HL-60/S4 treated with phorbol 12-myristate 13-acetate at 8.2 ng/mL for 4 days and 3 days (cell line): ENCODE measurements at regions not wholly inside any gene's neighbourhood (a gene's known extent, or its start where the extent isn't known, plus 50 kb on each side); places are given as distances from the start of the nearest gene placed in this dataset.

Experiments used
- in situ Hi-C: fragments of 300-500 bp; cut with MboI; formaldehyde crosslinking; loops from 2 replicates; pipeline ENCODE4 v1.15.0; 2022; ENCODE audit warnings: low sequenced_read_pairs

- in situ Hi-C loops = no loop called here
Observed at GRCh38 chr5:68898951-68899471, 194.8 kb upstream of the SLC30A5 start.

DNA sequence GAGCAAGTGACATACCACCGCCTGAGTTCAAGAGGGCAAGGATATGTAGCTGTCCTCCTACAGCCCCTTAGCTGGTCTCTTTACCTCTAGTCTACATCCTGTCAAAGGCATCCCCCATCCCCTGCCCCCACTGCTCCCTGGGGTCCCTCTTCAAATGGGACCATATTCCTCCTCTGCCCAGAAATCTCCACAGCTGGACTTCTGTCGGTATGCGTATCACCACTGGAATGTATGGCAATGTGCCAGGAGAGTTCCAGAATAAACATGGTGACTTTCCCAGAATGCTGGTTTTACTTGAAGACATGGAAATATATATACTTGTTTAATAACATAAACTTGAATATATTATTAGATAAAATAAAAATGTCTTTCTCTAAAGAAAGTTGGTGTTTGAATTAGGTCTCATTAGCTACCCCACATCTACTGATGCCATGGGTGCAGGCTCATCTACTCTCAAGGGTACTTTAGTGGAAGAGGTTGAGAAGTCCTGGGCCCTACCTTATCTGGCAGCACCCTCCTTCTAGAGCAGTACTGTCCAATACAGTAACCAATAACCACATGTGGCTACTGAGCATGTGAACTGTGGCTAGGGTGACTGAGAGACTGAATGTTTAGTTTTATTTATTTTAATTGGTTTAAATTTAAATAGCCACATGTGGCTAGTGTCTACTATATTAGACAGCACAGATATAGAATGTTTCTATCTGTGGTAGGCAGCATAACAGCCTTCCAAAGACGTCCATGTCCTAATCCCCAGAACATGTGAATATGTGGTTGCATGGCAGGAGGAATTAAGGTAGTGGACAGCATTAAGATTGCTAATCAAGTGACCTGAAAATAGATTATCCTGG is 181.7 kb upstream of the SLC30A5 start:
- in situ Hi-C loops = no loop called here

GRCh38 chr5:68915079-68915478 is 178.7 kb upstream of the SLC30A5 start:
- in situ Hi-C loops = no loop called here

DNA sequence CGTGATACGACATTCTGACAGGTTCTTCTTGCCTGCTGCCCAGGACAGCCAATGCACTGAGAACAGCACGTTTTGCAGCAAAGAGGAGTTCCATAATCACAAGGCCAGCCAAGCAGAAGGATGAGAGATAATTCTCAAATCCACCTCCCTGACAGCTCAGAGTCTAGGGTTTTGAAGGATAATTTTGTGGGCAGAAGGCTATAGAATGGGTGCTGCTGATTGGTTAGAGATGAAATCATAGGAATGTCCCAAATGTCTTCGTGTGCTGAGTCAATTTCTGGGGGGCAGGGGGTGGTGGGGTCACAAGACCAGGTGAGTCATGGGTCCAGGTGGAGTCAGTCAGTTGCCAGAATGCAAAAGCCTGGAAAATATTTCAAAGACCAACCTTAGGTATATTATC is 175.5 kb upstream of the SLC30A5 start:
- in situ Hi-C loops = no loop called here

GRCh38 chr5:68919988-68920490 is 173.8 kb upstream of the SLC30A5 start:
- in situ Hi-C loops = no loop called here

DNA sequence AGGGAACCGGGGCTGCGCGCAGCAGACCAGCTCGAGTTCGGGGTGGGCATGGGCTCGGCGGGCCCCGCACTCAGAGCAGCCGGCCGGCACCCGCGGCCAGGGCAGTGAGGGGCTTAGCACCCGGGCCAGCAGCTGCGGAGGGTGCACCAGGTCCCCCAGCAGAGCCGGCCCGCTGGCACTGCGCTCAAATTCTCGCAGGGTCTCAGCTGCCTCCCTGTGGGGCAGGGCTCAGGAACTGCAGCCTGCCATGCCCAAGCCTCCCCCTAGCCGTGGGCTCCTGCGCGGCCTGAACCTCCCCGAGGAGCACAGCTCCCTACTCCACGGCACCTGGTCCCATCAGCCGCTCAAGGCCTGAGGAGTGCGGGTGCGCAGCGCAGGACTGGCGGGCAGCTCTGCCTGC is 172.9 kb upstream of the SLC30A5 start:
- in situ Hi-C loops = no loop called here

GRCh38 chr5:68922172-68922987 is 171.4 kb upstream of the SLC30A5 start:
- in situ Hi-C loops = no loop called here

DNA sequence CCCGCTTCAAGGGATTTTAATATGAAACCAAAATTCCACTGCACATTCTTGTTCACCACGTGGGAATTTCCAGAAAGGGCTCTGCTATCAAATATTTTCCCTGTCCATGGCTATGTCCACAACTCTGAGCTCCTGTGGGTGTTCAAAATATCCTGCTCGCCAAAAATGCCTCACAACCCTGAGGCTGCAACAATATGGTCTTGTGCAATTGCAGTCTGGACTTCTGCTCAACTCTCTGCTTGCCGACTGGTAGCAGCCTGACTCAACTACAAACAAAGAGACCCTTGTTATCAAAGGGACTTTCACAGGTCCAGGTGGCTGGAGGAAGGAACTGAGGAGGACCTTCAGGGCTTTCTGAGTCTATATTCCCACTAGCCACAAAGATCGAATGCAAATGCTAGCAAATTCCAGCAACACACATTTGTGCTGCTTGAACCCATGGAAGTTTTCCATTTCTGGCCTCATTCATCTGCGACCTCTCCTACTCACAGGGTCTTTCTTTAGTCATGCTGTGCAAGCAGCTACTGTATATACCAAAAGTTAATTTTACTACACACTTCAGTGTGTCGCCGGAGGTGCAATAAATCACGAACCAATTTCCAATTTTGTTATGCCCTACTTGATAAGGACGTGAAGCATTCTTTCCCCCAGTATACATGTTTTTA is 169.2 kb upstream of the SLC30A5 start:
- in situ Hi-C loops = no loop called here

DNA sequence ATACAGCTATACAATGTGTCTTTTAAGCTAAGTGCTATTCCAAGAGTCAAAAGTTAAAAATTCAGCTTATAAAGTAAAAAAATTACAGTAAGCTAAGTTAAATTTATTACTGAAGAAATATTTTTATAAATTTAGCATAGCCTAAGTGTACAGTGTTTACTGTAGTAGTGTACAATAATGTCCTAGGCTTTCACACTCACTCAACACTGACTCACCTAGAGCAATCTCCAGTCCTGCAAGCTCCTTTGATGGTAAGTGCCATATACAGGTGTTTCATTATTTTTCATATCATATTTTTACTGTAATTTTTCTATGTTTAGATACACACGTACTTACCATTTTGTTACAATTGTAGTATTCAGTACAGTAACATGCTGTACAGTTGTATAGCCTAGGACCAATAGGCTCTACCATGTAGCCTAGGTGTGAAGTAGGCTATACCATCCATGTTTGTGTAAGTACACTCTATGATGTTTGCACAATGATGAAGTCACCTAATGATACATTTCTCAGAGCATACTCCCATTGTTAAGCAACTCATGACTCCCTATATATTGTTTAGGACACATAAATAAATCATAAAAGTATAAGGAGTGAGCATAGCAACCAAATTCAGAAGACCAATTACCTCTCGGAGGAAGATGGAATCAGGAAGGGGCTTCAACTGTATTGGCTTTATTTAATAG is 165.1 kb upstream of the SLC30A5 start:
- in situ Hi-C loops = no loop called here

DNA sequence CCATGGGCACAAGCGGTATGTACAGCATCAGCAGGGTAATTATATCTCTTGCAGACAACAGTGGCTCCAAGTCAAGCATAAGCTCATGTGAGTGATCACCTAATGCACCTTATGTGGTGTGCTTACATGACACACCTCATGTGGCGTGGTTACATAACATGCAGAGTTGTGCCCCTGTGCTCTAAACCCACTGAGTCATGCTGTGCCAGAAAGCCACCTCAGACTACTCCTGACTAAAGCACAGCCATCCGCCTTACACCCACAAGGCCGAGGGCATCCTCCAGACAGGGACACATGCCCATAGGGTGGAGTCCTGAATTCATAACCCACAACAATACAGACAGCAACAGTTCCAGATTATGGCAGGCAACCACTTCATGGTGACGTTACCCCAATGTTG is 163.7 kb upstream of the SLC30A5 start:
- in situ Hi-C loops = no loop called here

GRCh38 chr5:68932830-68933434 is 160.9 kb upstream of the SLC30A5 start:
- in situ Hi-C loops = no loop called here

DNA sequence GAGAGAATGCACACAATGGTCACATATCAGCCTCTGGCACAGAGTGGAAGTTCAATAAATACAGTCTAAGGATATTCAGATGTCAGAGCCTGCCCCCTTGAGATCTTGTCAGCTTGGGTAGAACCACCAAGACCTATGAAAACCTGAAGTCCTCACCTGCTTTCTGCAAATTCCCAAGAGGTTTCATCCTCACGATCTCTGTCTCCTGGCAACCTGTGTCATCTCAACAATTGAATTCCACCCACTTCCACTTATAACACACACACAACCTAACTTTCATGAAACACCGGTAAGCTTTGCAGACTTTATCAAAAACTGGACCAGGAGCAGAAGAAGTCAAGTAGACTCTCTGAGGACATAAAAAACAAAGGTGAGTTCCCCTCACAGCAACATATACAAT is 151.6 kb upstream of the SLC30A5 start:
- in situ Hi-C loops = no loop called here

GRCh38 chr5:68946728-68947127 is 147.1 kb upstream of the SLC30A5 start:
- in situ Hi-C loops = no loop called here

DNA sequence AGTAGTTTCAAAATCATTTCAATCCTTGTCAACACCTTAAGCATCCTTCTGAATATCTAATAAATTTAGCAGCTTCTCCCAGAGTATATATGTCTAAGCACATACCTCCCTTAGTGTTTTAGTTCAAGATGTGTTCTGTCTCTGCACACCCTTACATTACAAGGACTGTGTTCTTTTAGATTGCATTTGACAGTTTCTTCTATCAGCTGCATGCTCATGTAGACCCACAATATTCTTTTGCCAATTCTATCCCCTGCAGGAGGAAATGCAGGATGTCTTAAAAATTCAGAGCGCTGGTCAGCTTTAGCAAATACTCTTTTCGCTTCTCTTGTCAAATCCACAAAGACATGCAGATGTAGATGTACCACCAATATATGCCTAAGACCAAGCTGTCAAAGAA is 145.8 kb upstream of the SLC30A5 start:
- in situ Hi-C loops = no loop called here

DNA sequence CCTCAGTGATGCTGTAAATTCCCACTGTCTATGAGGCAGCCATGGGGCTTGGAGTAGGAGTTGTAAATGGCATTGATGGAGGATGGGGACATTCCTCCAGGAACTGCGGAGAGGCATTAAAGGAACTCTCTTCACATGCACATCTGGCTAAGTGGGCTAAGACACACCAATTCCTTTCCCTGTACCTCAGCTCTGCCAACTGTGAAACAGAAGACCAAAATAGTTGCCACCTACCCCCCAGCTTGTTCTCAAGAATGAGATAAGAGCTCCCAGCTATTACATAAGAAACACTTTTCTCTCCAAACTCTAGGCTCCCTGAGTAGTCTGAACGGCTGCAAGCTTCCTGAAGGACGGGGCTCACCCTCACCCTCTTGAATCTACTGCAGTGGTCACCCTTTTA is 144.6 kb upstream of the SLC30A5 start:
- in situ Hi-C loops = no loop called here

DNA sequence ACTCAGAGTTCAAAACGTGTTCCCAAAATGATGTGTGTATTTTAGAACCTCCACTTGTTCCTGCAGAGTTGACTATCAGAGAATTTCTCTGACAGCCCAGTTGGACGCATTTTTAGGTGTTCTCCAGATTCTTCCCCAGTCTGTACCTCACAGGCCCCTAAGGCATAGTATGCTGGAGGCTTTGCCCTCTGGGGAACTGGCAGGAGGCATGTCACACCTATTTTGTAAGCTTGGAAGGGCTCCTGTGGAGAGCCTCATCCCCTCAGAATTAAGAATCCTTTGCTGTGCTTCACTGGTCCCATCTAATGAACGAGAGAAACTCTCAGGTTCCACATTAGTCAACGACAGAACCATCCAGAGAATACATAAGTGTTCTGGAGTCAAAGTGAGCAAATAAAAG is 144.1 kb upstream of the SLC30A5 start:
- in situ Hi-C loops = no loop called here

- in situ Hi-C loops = no loop called here
Observed at GRCh38 chr5:68950125-68950524, 143.7 kb upstream of the SLC30A5 start.

GRCh38 chr5:68950930-68951329 is 142.9 kb upstream of the SLC30A5 start:
- in situ Hi-C loops = no loop called here

GRCh38 chr5:68953231-68953874 is 140.5 kb upstream of the SLC30A5 start:
- in situ Hi-C loops = no loop called here
